K562 (cell line): ENCODE measurements at regions not wholly inside any gene's neighbourhood (a gene's known extent, or its start where the extent isn't known, plus 50 kb on each side); places are given as distances from the start of the nearest gene placed in this dataset.
"Not testable (repeated sequence)": the region's sequence is repeated elsewhere in the genome, so short reads cannot be mapped to it uniquely, and the experiment has no call there.

Experiments
- CHAMP1 ChIP-seq: fragments of 450-650 bp; IDR thresholded peaks from 2 replicates; pipeline ENCODE4 v1.6.1; 2016; ENCODE audit warnings: mild to moderate bottlenecking
- ILF3 ChIP-seq: fragments of 450-650 bp; IDR thresholded peaks from 2 replicates; pipeline ENCODE4 v1.6.1; 2018; ENCODE audit warnings: antibody characterized with exemption, mild to moderate bottlenecking, moderate library complexity, borderline replicate concordance
- IRF2 ChIP-seq: sonication (generic); formaldehyde crosslinking; IDR thresholded peaks from 2 replicates; pipeline ENCODE4 v1.8.1; 2022; ENCODE audit warnings: mild to moderate bottlenecking, missing genetic modification reagents
- MCM3 ChIP-seq: fragments of 450-650 bp; IDR thresholded peaks from 2 replicates; pipeline ENCODE4 v1.6.1; 2016
- NEUROD1 ChIP-seq: fragments of 150-350 bp; IDR thresholded peaks from 2 replicates; pipeline ENCODE4 v1.6.1; 2014; ENCODE audit warnings: borderline replicate concordance, low read length, low read depth; ENCODE audit not compliant: partially characterized antibody
- NR2C2 ChIP-seq, 2 experiments: fragments of 200-800 bp in 1 of 2; sonication (Bioruptor generic) in 1 of 2; sonication (generic) in 1 of 2; formaldehyde crosslinking in 1 of 2; IDR thresholded peaks; 2 replicates each; pipeline versions ENCODE4 v1.6.1 to v1.8.0; 2016 to 2022; ENCODE audit warnings: mild to moderate bottlenecking in 1 of 2, missing compliant biosample characterization in 1 of 2, missing genetic modification characterization in 1 of 2, missing genetic modification reagents in 1 of 2
- SIN3A ChIP-seq, 2 experiments: fragments of 150-350 bp in 1 of 2; IDR thresholded peaks; 2 replicates each; pipeline ENCODE4 v1.6.1; 2011 to 2016; ENCODE audit warnings: borderline replicate concordance in 2 of 2, low read depth in 2 of 2, low read length in 2 of 2, mild to moderate bottlenecking in 2 of 2, moderate library complexity in 2 of 2; ENCODE audit not compliant: control insufficient read depth in 1 of 2
- TEAD4 ChIP-seq, 2 experiments: sonication (generic) in 1 of 2; formaldehyde crosslinking in 1 of 2; IDR thresholded peaks; 2 replicates each; pipeline versions ENCODE4 v1.6.1 to v1.8.0; 2012 to 2022; ENCODE audit warnings: borderline replicate concordance in 1 of 2, inconsistent platforms in 1 of 2, low read length in 1 of 2, mild to moderate bottlenecking in 1 of 2, missing genetic modification reagents in 1 of 2
- ZNF175 ChIP-seq: fragments of 200-800 bp; sonication (Bioruptor generic); IDR thresholded peaks from 2 replicates; pipeline ENCODE4 v1.6.1; 2016; ENCODE audit warnings: low read depth, mild to moderate bottlenecking, missing genetic modification characterization, missing compliant biosample characterization
- ZNF263 ChIP-seq: sonication (generic); formaldehyde crosslinking; IDR thresholded peaks from 2 replicates; pipeline ENCODE4 v1.8.0; 2022; ENCODE audit warnings: mild to moderate bottlenecking, missing genetic modification reagents, borderline replicate concordance
- TF ChIP-seq, protein P1 (sequence below), 3 experiments: IDR thresholded peaks in 2 of 3; conservative IDR thresholded peaks in 1 of 3; 2 replicates each; pipeline ENCODE4 v1.5.1; 2011 to 2012; ENCODE audit warnings: low read length in 3 of 3, mild to moderate bottlenecking in 3 of 3, control low read depth in 2 of 3, improper control_type of control experiment in 1 of 3, inconsistent platforms in 1 of 3, low read depth in 1 of 3, mixed read lengths in 1 of 3, moderate library complexity in 1 of 3; ENCODE audit not compliant: insufficient read depth in 2 of 3
- TF ChIP-seq, protein P2 (sequence below): fragments of 250-450 bp; sonication (Bioruptor Pico); IDR thresholded peaks from 2 replicates; pipeline ENCODE4 v1.9.0; 2021; ENCODE audit warnings: mild to moderate bottlenecking, inconsistent platforms
- TF ChIP-seq, protein P3 (sequence below), 2 experiments: IDR thresholded peaks; 2 replicates each; pipeline ENCODE4 v1.6.1; 2012; ENCODE audit warnings: improper control_type of control experiment in 2 of 2, low read depth in 2 of 2, low read length in 2 of 2, borderline replicate concordance in 1 of 2
- TF ChIP-seq, protein P4 (sequence below): sonication (generic); formaldehyde crosslinking; IDR thresholded peaks from 2 replicates; pipeline ENCODE4 v1.8.1; 2022; ENCODE audit warnings: missing genetic modification reagents

DNA sequence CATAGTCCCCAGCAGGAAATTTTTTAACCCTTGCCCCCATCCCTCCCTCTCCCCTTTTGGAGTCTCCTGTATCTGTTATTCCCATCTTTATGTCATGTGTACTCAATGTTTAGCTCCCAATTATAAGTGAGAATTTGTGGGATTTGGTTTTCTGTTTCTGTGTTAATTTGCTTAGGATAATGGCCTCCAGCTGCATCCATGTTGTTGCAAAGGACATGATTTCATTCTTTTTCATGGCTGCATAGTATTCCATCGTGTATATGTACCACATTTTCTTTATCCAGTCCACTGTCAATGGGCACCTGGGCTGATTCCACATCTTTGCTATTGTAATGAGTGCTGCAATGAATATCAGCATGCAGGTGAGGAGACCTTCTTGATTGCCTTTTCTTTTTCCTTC, 139.6 kb upstream of the WSCD1 start:
- TF ChIP-seq, protein P1, sequence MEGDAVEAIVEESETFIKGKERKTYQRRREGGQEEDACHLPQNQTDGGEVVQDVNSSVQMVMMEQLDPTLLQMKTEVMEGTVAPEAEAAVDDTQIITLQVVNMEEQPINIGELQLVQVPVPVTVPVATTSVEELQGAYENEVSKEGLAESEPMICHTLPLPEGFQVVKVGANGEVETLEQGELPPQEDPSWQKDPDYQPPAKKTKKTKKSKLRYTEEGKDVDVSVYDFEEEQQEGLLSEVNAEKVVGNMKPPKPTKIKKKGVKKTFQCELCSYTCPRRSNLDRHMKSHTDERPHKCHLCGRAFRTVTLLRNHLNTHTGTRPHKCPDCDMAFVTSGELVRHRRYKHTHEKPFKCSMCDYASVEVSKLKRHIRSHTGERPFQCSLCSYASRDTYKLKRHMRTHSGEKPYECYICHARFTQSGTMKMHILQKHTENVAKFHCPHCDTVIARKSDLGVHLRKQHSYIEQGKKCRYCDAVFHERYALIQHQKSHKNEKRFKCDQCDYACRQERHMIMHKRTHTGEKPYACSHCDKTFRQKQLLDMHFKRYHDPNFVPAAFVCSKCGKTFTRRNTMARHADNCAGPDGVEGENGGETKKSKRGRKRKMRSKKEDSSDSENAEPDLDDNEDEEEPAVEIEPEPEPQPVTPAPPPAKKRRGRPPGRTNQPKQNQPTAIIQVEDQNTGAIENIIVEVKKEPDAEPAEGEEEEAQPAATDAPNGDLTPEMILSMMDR (IDR thresholded peaks at IDR 0.05 in 2 of 3, conservative IDR thresholded peaks at IDR 0.05 in 1 of 3; ENCODE audit: insufficient read depth in 2 of 3, low read depth in 1 of 3, low read length in 3 of 3), result not testable (repeated sequence)
- not testable (repeated sequence) for TF ChIP-seq TEAD4 (IDR thresholded peaks at IDR 0.05; ENCODE audit: low read length); TEAD4 (CRISPR knock-in tag; IDR thresholded peaks at IDR 0.05; ENCODE audit: borderline replicate concordance); NR2C2 (CRISPR knock-in tag; IDR thresholded peaks at IDR 0.05); NR2C2 (tag; IDR thresholded peaks at IDR 0.05); IRF2 (CRISPR knock-in tag); SIN3A (IDR thresholded peaks at IDR 0.05; ENCODE audit: borderline replicate concordance in 2 of 2, control insufficient read depth in 1 of 2, low read depth in 2 of 2, low read length in 2 of 2); CHAMP1; NEUROD1; ZNF175 (CRISPR knock-in tag); ILF3; MCM3; ZNF263
- TF ChIP-seq, protein P2, sequence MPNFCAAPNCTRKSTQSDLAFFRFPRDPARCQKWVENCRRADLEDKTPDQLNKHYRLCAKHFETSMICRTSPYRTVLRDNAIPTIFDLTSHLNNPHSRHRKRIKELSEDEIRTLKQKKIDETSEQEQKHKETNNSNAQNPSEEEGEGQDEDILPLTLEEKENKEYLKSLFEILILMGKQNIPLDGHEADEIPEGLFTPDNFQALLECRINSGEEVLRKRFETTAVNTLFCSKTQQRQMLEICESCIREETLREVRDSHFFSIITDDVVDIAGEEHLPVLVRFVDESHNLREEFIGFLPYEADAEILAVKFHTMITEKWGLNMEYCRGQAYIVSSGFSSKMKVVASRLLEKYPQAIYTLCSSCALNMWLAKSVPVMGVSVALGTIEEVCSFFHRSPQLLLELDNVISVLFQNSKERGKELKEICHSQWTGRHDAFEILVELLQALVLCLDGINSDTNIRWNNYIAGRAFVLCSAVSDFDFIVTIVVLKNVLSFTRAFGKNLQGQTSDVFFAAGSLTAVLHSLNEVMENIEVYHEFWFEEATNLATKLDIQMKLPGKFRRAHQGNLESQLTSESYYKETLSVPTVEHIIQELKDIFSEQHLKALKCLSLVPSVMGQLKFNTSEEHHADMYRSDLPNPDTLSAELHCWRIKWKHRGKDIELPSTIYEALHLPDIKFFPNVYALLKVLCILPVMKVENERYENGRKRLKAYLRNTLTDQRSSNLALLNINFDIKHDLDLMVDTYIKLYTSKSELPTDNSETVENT, result not testable (repeated sequence)
- TF ChIP-seq, protein P3, sequence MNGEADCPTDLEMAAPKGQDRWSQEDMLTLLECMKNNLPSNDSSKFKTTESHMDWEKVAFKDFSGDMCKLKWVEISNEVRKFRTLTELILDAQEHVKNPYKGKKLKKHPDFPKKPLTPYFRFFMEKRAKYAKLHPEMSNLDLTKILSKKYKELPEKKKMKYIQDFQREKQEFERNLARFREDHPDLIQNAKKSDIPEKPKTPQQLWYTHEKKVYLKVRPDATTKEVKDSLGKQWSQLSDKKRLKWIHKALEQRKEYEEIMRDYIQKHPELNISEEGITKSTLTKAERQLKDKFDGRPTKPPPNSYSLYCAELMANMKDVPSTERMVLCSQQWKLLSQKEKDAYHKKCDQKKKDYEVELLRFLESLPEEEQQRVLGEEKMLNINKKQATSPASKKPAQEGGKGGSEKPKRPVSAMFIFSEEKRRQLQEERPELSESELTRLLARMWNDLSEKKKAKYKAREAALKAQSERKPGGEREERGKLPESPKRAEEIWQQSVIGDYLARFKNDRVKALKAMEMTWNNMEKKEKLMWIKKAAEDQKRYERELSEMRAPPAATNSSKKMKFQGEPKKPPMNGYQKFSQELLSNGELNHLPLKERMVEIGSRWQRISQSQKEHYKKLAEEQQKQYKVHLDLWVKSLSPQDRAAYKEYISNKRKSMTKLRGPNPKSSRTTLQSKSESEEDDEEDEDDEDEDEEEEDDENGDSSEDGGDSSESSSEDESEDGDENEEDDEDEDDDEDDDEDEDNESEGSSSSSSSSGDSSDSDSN (IDR thresholded peaks at IDR 0.05; ENCODE audit: borderline replicate concordance in 1 of 2, low read depth in 2 of 2, low read length in 2 of 2), result not testable (repeated sequence)
- TF ChIP-seq, protein P4, sequence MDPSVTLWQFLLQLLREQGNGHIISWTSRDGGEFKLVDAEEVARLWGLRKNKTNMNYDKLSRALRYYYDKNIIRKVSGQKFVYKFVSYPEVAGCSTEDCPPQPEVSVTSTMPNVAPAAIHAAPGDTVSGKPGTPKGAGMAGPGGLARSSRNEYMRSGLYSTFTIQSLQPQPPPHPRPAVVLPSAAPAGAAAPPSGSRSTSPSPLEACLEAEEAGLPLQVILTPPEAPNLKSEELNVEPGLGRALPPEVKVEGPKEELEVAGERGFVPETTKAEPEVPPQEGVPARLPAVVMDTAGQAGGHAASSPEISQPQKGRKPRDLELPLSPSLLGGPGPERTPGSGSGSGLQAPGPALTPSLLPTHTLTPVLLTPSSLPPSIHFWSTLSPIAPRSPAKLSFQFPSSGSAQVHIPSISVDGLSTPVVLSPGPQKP (CRISPR knock-in tag), result not testable (repeated sequence)
